ENCODE measurements at regions not wholly inside any gene's neighbourhood (a gene's known extent, or its start where the extent isn't known, plus 50 kb on each side); places are given as distances from the start of the nearest gene placed in this dataset.
"Not testable (repeated sequence)": the region's sequence is repeated elsewhere in the genome, so short reads cannot be mapped to it uniquely, and the experiment has no call there.

DNA sequence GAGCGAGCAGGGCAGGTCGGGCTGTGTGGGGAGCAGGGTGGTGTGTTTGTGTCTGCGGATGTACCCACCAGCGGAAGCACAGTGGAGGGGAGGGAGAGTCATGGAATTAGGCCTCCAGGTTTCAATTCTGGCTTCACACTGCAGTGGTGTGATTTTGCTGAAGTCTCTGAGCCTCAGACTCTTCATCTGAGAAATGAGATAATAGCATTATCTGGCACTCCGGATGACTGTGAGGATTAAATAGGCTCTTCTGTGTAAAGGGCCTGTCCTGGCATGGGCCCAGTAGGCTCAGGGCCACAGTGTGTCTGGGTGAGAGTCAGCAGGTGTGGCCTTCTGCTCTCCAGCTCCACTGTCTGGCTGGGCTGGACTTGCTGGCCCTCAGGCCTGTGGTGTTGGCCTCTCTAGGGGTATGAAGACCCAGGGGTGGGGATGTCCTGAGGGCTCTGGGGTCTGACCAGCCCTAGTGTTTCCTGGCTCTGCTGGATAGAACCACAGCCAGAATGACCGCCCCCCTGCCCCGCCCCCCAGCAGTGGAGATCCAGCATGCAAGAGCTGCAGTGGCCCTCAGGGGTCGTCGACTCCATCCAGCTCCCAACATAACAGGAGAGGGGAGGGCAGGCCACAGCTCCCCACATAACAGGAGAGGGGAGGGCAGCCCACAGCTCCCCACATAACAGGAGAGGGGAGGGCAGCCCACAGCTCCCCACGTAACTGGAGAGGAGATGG is 178.6 kb downstream of the RPS24 start:
- DNase-seq: no peak

DNA sequence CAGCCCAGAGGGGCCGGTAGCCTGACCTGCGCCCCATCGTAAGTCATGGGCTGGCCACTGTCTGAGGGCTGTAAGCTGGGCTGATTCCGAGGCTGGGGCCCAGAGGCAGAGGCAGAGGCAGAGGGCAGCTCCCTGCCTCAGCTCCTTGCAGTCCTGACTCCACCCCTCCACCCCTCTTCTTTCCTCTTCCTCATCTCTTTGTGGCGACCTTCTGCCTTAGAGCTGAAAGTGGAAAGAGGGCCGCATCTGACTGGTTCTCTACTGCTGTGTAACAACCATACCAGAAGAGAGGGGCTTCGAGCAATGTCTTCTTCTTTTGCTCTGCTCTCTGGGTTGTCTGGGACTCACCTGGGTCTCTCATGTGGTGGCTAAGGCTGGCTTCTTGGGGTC is 179.1 kb downstream of the RPS24 start:
- DNase-seq: no peak

DNA sequence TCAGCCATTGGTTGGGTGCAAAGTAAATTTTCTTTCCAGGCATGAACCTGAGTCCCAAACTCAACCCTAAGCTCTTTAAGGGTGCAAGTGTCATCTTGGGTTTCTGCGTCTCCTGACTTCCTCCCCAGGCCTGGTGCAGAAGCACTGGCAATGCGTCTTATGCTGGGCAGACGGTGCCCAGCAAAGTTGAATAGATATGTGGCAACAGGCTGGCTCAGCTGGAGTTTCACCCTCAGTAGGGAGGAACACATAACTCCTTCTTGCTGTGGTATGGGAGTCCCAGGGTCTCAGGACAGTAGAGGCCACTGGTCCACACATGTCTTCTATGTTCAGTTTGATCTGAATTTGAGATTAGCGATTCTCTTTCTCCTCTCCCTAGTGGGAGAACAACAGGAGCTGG is 181.3 kb downstream of the RPS24 start:
- no peak for DNase-seq

DNA sequence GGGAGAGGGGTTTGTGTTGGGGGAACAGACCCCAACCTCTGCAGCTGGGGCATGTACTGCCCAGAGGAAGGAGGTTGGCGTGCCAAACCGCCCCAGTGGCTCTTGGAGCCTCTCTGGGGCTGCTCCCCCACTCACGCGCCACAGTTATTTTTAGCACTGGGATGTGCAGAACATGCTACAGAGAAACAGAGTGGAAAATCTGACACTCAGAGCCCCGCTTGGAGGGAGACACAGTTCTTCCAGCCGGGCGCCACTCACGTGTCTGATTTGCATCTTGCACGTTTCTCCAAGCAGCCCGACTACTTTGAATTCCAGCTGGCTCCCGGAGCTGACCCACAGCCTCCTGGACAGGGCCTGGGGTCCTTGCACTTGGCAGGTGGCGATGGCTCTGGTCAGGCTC is 182.0 kb downstream of the RPS24 start:
- no peak for DNase-seq

DNA sequence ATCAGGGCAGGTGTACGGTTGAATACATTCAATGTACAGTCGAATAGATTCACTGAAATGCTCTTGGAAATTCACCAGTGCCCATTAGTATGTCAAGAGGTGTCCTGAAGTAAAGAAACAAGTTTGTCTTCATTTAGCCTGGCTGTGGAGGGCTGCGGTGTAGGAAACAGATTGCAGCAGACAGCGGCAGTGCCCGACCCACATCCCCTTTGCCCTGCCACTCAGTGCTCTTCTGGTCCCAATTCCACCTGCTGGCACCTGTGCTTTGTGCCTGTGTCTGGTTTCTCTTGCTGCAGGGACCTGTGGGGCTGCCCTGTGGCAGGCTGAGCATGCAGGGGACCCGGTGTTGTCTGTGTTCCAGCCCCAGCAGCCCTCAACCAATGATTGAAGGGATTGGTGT is 183.7 kb downstream of the RPS24 start:
- DNase-seq: no peak

DNA sequence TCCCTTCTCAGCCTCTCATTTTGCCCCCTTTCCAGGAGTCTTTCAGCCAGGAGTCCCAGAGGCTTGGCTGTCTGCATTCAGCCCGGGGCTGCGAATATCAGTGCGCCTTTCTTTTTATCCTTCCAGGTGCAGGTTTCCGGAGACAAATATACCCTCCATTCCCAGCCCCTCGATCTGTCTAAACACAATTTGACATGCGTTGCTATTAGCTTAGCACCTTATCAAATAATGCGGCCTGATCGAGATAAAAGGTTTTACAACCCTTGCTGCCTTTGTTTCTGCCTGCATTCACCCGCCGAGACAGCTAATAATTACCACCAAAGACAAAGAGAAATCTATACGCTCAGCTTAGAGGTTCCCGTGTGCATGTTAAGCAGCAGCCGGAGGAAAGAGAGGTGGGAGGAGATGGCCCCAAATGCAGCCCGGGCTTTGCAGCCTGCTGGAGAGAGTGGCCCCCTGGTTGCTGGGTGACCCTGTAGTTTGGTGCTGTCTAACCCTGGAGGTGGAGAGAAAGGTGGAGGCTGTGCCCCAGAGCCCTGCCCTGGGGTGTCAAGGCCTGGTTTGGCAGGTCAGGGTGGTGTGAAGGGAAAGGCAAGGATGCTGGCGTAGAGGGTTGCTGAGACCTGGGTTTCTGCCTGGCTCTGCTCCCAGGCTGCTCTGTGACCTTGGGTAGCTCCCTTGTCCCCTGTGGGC is 185.3 kb downstream of the RPS24 start:
- no peak for DNase-seq

DNA sequence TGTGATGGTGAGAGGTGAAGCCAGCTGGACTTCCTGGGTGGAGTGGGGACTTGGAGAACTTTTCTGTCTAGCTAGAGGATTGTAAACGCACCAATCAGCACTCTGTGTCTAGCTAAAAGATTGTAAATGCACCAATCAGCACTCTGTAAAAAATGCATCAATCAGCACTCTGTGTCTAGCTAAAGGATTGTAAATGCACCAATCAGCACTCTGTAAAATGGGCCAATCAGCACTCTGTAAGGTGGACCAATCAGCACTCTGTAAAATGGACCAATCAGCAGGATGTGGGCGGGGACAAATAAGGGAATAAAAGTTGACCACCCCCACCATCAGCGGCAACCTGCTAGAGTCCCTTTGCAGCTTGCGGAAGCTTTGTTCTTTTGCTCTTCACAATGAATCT is 185.9 kb downstream of the RPS24 start:
- DNase-seq: not testable (repeated sequence)

DNA sequence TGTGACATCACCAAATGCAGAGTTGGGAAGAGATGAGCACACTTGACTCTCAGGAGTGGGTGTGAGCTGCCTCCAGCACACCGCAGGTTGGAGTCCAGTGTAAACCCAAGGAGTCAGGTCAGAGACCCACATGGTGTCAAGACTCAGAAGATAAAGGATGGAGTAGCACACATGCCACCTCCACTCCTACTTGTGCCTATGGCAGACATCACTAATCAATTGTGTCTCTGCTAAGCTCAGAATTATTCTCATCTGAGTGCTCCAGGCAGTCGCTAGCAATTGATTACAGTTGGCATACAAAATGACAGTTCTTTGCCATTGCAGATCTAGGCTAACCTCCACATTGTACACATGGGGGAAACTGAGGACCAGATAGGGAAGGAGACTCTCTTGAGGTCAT is 187.1 kb downstream of the RPS24 start:
- DNase-seq: no peak

DNA sequence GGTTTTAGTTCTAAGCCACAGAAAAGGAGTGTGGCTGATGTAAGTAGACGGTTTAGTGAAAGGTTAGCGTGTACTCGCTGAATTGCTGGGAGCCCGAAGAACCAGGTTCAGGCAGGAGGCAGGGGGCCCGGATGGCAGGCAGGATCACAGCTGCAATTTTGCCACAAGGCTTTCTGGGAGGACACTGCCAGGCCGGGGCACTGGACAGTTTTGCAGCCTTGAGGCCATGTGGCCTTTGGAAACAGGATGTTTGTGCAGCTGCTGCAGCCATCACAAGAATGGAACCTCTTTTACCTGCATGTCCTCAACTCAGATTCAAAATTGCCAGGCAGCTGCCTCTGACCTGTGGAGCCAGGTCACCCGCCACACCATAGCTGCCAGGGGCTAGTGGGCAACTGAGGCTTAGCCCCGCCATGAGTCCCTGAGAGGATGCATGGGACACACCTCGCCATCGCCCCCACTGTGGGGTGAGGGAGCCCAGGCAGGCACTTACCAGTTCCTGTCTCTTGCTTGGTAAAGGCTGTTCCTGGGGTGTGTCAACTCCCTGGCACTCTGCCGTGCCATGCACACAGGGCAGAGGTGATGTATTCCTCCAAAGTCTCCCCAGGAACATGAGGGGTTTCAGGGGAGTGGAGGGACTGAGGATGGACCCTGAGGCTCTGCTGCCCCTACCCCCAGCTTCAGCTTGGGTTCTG is 188.6 kb downstream of the RPS24 start:
- DNase-seq: no peak

DNA sequence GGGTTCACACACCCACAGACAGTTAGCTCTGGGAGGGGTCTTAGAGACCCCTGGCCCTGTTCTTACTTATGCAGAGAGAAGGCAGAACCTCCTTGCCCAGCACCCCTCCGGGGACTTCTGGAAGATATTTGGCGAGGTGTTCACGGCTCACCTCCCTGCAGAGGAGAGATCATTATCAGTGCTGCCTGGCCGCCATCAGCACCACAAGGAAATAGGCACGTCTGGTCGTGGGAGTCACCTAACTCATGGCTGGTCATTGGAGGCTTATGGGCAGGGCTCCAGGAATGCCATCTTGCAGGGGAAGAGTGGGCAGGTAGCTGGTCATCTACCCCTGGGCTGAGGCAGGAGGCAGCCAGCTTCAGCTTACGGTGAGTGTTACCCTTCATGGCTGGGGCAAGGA is 189.4 kb downstream of the RPS24 start:
- no peak for DNase-seq

DNA sequence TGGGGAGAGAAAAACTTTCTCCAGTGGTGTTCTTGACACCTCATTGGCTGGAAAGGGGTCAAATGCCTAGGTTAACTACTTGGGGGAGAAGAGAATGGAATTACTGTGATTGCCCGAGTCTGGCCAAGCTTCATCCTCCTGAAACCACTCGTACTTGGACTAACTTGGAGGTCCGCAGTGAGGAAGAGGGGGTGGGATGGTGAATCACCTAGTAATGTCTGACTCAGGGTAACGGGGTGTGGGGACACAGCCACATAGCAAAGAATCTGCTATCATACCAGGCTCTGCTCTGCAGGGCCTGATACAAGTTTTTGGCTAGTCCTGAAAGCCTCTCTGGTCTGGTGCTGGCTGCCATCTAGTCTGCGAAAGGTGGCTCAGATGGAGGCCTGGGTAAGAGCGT is 190.9 kb downstream of the RPS24 start:
- no peak for DNase-seq

DNA sequence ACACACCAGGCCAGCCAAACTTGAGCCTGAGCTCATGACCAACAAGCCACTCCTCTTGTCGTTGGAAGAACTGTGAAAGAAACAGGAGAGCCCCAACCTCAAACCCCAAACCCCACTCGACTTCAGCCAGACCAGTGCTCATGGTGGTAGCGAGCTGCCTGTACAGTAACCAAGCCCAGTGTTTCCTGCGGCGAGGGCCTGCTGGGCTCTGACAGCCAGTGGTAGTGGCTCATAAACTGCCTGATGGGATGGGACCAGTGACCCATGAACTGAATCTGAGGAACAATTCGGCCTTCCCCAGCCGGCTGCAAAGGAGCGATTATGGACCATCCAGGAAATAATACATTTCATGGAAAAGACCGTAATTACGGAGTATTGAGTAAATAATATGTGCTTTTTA is 191.9 kb downstream of the RPS24 start:
- DNase-seq: no peak

DNA sequence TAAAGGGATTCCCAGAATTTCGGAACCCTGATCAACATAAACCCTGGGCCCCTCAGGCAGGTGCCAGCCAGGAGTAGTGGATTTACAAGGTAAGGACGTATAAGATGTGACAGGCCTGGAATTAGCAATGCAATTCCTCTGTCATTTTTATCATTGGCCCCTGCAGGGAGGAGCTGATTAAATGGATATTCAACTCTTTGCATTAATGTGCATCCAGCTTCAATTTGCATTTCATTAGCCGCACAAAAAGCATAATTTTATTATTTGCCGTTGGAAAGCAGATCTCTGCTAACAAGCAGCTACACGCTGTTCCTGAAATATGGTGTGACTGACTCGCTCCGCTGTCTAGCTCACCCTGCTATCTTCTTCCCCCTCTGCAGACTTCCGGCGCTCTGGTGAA is 195.8 kb downstream of the RPS24 start:
- no peak for DNase-seq

DNA sequence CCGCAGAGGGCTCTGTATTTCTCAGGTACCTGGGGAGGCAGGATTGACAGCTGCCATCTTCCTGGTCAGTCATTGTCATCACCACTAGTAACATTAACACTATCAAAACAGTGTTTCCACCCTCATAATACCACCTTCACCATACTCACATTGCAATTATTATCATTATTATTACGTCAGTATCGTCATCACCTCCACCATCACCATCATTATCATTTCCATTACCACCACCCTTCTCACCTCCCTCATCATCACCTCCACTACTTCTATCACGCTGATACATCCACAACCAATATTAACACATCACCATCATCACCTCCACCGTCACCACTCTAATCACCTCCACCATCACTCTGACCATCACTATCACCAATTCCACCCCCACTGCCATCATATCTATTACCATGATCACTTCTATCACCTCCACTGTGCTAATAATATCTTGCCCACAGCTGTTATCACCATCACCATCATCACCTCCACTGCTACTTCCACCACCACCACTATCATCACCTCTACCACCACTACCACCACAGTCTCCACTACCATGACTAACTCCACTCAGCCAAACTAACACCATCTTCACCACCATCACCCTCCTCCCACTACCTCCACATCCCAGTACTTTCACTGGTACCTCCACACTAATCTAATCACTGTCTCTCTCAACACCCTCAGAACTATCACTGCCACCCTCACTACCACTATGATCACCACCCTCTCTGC is 196.4 kb downstream of the RPS24 start:
- peak; percentile 8 for DNase-seq

DNA sequence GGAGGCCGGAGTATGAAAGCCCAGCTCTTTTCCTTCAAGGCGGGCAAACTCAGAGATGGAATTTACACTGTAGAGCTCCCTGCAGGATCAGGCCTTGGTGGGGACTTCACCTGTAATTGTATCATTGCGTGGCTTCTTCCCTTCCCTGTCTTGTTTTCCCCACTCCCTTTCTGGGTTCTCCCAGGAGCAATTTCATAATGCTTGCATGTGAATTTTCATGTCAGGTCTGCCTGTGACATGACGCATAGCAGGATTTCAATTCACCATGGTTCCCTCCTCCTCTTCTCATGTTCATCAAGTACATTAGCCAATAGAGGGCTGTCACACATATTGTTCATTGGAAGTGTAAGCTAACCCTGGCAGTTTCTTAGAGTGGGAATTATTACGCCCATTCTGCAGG is 197.7 kb downstream of the RPS24 start:
- no peak for DNase-seq

DNA sequence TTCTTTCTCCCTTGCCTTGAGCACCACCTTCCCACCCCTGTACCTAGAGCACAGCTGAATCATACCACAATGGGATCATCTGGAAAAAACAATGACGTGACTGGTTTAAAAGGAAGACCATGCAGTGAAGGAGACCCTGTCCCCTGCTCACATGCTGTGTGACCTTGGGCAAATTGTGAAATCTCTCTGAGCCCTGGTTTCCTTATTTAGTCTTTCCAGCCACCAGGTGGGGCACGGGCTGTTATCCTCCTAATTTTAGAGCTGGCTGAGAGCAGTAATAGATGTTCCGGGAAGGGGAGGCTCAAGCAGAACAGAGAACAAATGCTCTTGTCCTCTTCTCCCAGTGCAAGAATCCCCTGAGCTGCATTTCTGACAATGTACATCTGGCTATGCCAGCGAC is 198.3 kb downstream of the RPS24 start:
- DNase-seq: no peak

DNA sequence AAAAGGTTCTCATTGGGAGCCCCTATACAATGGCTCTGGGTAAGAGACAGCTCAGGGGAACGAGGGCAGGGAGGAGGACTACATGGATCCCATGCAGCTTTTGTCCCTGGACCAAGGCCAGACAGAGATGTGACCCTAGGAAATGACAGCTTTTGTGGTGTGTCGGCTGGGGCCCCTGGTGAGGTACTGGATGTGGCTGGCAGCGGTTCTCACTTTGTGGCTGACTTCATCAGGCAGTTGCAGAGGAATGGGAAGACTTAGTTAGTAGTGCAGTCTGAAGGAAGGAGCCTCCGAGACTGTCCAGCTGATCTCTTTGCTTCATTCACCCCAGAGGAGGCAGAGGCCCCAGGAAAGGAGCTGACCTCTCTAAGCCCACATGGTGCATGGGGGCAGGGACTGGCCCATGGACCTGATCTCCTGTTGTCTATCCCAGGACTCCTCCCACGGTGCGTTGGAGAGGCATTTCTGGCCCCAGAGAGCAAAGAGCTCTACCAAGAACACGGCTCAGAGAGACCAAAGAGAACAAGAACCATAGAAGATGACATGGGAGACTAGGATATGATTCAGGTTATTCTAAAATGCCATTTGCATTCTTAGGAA is 202.9 kb downstream of the RPS24 start:
- no peak for DNase-seq

DNA sequence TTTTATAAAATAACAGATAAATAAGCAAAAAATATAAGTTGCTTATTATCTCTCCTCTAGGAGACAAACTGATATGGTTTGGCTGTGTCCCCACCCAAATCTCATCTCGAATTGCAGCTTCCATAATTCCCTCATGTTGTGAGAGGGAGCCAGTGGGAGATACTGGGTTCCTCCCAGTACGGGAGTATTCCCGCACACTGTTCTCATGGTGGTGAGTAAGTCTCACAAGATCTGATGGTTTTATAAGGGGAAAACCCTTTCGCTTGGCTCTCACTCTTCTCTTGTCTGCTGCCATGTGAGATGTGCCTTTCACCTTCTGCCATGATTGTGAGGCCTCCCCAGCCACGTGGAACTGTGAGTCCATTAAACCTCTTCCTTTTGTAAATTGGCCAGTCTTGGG is 204.3 kb downstream of the RPS24 start:
- not testable (repeated sequence) for DNase-seq

DNA sequence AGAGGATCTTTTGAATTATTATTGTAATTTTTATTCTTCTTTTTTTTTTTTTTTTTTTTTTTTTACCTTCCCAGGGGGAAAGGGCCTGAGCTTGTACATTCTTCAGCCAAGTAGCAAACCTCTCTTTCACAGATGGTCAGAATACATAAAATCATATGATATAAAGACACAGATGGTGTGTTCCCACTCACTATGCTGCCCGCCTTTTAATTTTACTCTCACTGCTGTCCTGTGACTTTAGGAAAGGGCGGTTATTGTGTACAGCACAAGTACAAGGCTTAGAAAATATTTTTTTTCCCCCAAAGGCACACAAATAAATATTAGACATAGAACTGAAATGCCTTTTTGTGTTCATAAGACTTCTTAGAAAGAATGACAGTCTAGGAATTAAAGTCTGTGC is 213.6 kb downstream of the RPS24 start:
- DNase-seq: no peak

DNA sequence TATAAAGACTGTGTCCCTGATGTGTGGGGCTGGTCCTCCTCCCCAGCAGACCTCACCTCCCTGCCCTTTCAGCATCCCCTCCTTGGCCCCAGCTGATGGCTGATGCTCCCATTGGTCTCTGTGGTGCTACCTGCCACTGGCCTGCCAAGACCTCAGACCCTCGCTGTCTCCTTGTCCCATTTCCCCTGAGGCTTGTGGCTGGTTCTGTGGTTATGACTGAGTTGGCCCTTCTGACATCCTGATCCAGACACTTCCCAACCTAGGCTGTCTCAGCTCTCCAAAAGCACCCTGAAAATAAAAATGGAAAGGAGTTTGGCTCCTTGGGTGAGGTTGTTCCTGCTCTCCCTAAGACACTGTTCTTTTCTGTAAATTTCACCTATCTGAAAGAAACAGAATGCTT is 214.2 kb downstream of the RPS24 start:
- DNase-seq: no peak

DNA sequence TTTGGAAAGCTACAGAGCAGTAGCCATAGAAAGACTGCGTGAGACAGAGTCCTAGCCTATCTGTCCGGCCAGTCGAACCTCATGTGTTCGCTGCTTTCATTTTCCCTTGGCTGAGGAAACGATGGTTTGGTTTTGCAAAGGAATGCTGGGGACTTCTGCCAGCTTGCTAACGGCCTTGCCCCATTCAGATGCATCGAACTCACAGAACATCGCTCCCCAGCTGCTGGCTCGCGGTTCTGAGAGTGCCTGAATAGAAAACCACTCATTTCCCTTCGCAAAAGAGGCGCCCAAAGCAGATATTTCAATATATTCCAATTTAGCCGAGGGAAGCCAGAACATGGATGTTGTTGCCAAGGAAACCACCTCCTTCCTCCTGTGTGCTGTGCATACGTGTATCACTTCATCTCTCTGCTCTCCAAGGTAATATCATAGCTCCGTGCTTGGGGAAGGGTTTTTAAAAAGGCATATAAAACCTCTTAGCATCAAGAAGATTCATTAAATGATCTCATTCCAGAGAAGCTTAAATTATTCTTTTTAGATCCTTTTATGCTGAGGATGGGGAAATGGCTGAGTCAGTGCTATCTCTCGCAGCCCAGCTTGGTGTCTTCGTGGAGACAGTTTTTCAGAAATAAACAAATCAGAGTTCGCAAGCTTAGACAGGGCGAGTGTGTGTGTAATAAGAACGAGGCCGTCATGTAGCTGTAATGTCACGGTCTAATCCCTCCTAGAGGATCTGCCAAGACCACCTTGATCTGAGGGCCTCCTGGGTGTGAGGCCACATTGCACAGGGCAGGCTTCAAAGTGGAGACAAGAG is 215.2 kb downstream of the RPS24 start:
- no peak for DNase-seq

DNA sequence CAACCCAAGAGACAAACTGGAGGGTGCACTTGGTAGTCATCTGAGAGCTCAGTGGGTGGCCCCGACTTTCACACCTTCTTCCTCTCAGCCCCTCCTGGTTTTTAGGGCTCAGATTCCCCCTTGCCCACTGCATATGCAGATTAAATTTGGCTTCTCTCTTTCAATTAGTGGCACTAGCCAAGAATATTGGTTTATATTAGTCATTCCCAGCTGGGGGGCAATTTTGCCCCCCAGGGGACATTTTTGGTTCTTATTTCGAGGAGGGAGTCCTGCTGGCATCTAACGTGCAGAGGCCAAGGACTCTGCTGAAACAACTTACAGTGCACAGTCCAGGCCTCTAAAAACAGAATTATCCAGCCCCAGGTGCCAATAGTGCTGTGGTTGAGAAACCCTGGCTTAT is 216.0 kb downstream of the RPS24 start:
- DNase-seq: no peak
